ENCODE measurements at regions not wholly inside any gene's neighbourhood (a gene's known extent, or its start where the extent isn't known, plus 50 kb on each side); places are given as distances from the start of the nearest gene placed in this dataset.

GRCh38 chr21:35116777-35117176 is 67.7 kb upstream of the RUNX1 start:
- no peaks in the 10 kb centered on the region for H3K27me3 ChIP-seq (ENCODE audit: control insufficient read depth in 3 of 3, insufficient read depth in 3 of 3, low read length in 2 of 3)
- no peaks in the 10 kb centered on the region for H3K9me3 ChIP-seq (ENCODE audit: control insufficient read depth in 4 of 4, insufficient read depth in 3 of 4, low read length in 3 of 4)
- H3K4me1 ChIP-seq (ENCODE audit: control insufficient read depth in 5 of 5, insufficient read depth in 5 of 5, low read length in 5 of 5) = no peaks in the 10 kb centered on the region
- ATAC-seq (ENCODE audit: insufficient read depth, low FRiP score) (no peak), DNase-seq (no peak)
- 97 to 98% methylated on average over 2 of the region's 2 CpGs for WGBS, 2 donors
- H3K36me3 ChIP-seq (ENCODE audit: control insufficient read depth in 4 of 4, insufficient read depth in 4 of 4, low read length in 4 of 4) = no peaks in the 10 kb centered on the region
- H3K9ac ChIP-seq (ENCODE audit: insufficient read depth in 1 of 2, low read length in 2 of 2) = no peak overlapping the region
- H3K4me3 ChIP-seq = no peak overlapping the region
- no peak overlapping the region for H3K27ac ChIP-seq (ENCODE audit: low read depth in 1 of 2, low read length in 1 of 2)
- TF ChIP-seq CTCF (IDR thresholded peaks at IDR 0.05; ENCODE audit: control extremely low read depth, extremely low read depth) = no peak

GRCh38 chr21:35113064-35113463 is 64.0 kb upstream of the RUNX1 start:
- ATAC-seq (ENCODE audit: insufficient read depth, low FRiP score) (no peak), DNase-seq (no peak)
- Histone ChIP-seq H3K9ac (ENCODE audit: insufficient read depth in 1 of 2, low read length in 2 of 2) (no peak overlapping the region), H3K4me1 (ENCODE audit: control insufficient read depth in 5 of 5, insufficient read depth in 5 of 5, low read length in 5 of 5) (no peaks in the 10 kb centered on the region), H3K9me3 (ENCODE audit: control insufficient read depth in 4 of 4, insufficient read depth in 3 of 4, low read length in 3 of 4) (peaks cover 0 to 5% (median 2%) of the 10 kb centered on the region in 4 donors), H3K27ac (ENCODE audit: low read depth in 1 of 2, low read length in 1 of 2) (no peak overlapping the region), H3K36me3 (ENCODE audit: control insufficient read depth in 4 of 4, insufficient read depth in 4 of 4, low read length in 4 of 4) (no peaks in the 10 kb centered on the region), H3K4me3 (no peak overlapping the region), H3K27me3 (ENCODE audit: control insufficient read depth in 3 of 3, insufficient read depth in 3 of 3, low read length in 2 of 3) (no peaks in the 10 kb centered on the region)
- no peak for TF ChIP-seq CTCF (IDR thresholded peaks at IDR 0.05; ENCODE audit: control extremely low read depth, extremely low read depth)
- 77 to 81% methylated on average over 2 of the region's 2 CpGs for WGBS, 2 donors

GRCh38 chr21:35111321-35111930 is 62.3 kb upstream of the RUNX1 start:
- Histone ChIP-seq H3K9me3 (ENCODE audit: control insufficient read depth in 4 of 4, insufficient read depth in 3 of 4, low read length in 3 of 4) (peaks cover 0 to 5% (median 2%) of the 10 kb centered on the region in 4 donors), H3K4me3 (no peak overlapping the region), H3K9ac (ENCODE audit: insufficient read depth in 1 of 2, low read length in 2 of 2) (no peak overlapping the region), H3K27ac (ENCODE audit: low read depth in 1 of 2, low read length in 1 of 2) (no peak overlapping the region), H3K36me3 (ENCODE audit: control insufficient read depth in 4 of 4, insufficient read depth in 4 of 4, low read length in 4 of 4) (no peaks in the 10 kb centered on the region), H3K4me1 (ENCODE audit: control insufficient read depth in 5 of 5, insufficient read depth in 5 of 5, low read length in 5 of 5) (no peaks in the 10 kb centered on the region), H3K27me3 (ENCODE audit: control insufficient read depth in 3 of 3, insufficient read depth in 3 of 3, low read length in 2 of 3) (no peaks in the 10 kb centered on the region)
- DNase-seq (no peak), ATAC-seq (ENCODE audit: insufficient read depth, low FRiP score) (no peak)
- no peak for TF ChIP-seq CTCF (IDR thresholded peaks at IDR 0.05; ENCODE audit: control extremely low read depth, extremely low read depth)
- 83 to 92% methylated on average over 4 of the region's 4 CpGs for WGBS, 2 donors

- no peak overlapping the region for H3K4me3 ChIP-seq
- TF ChIP-seq CTCF (IDR thresholded peaks at IDR 0.05; ENCODE audit: control extremely low read depth, extremely low read depth) = no peak
- H3K4me1 ChIP-seq (ENCODE audit: control insufficient read depth in 5 of 5, insufficient read depth in 5 of 5, low read length in 5 of 5) = no peaks in the 10 kb centered on the region
- no peaks in the 10 kb centered on the region for H3K36me3 ChIP-seq (ENCODE audit: control insufficient read depth in 4 of 4, insufficient read depth in 4 of 4, low read length in 4 of 4)
- no peak overlapping the region for H3K9ac ChIP-seq (ENCODE audit: insufficient read depth in 1 of 2, low read length in 2 of 2)
- DNase-seq (no peak), ATAC-seq (ENCODE audit: insufficient read depth, low FRiP score) (no peak)
- H3K9me3 ChIP-seq (ENCODE audit: control insufficient read depth in 4 of 4, insufficient read depth in 3 of 4, low read length in 3 of 4) = peaks cover 0 to 5% (median 2%) of the 10 kb centered on the region in 4 donors
- 73 to 78% methylated on average over 3 of the region's 3 CpGs for WGBS, 2 donors
- H3K27ac ChIP-seq (ENCODE audit: low read depth in 1 of 2, low read length in 1 of 2) = no peak overlapping the region
- H3K27me3 ChIP-seq (ENCODE audit: control insufficient read depth in 3 of 3, insufficient read depth in 3 of 3, low read length in 2 of 3) = no peaks in the 10 kb centered on the region
These were observed 59.8 kb upstream of the RUNX1 start for GRCh38 chr21:35108887-35109286.
